NCI-H187 (cell line): ENCODE measurements at regions not wholly inside any gene's neighbourhood (a gene's known extent, or its start where the extent isn't known, plus 50 kb on each side); places are given as distances from the start of the nearest gene placed in this dataset.

Experiments used
- DNase-seq, 2 experiments: peaks; one replicate each; lab custom pipeline; 2025; lab: John Stamatoyannopoulos, UW

GRCh38 chr2:12315224-12315623, 401.5 kb upstream of the TRIB2 start:
- DNase-seq, result no peak

- no peak for DNase-seq
Observed at GRCh38 chr2:12316476-12316875, 400.3 kb upstream of the TRIB2 start.

GRCh38 chr2:12317286-12317685, 399.4 kb upstream of the TRIB2 start:
- DNase-seq, result no peak

DNA sequence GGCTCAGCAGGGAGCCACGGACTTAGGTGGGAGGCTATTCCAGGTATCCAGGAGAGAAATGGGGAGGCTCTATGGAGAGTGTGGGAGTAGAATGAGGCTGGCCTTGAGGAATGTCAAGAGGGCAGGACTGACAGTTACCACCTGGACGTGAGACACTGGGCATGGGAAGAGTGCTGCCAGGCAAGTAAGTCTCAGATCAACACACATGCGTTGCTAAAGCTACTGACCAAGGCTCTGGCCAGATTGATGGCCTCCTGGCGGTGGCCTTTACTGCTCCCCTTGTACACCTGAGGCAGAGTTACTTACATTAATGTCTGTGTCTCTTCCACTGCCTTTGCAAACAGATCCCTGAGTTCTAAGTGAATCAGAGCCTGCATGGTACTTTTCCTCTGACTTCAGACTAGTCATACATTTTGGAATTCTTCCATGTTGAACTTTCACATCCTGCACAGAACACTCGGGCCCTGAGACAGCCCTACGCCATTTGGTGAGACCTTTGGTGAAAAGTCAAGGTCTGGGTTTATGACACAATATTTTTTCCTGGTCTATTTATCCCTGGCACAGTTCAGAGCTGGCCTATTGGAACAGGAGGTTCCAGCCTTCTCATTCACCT, 398.8 kb upstream of the TRIB2 start:
- DNase-seq, result no peak

GRCh38 chr2:12318427-12319057, 398.2 kb upstream of the TRIB2 start:
- DNase-seq, result no peak

- DNase-seq, result no peak
Observed at GRCh38 chr2:12320027-12320734, 396.6 kb upstream of the TRIB2 start.

DNA sequence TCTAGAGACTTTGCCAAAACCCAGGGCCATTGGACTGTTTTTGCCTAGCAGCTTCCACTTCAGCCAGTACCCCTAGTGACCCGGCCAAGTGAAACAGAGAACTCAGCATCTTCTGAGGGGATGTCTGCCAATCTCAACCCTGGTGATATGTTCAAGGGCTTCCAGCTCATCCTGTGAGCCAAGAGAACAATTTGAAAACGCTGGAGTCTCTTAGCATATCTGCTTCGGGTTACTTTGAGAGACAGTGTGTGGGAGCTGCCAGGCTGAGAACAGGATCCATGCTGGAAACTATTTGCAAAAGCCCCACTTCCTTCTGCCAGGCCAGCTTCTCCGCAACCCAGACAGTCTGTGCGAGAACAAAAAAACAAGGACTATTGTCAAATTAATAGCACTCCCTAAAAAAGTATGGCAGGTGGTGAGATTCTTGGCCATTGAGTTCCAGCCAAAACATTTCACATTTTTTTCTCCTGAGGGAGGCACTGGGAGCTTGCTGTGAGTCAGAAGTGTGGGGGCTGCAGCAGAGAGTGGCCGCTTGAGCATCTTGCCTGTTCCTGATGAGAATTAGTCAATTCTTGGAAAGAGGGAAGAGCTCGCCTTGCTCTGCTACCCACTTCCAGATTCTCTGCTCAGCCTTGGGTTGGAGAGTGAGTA, 395.6 kb upstream of the TRIB2 start:
- DNase-seq, result no peak

GRCh38 chr2:12321886-12322285, 394.9 kb upstream of the TRIB2 start:
- no peak for DNase-seq

GRCh38 chr2:12325806-12326205, 390.9 kb upstream of the TRIB2 start:
- no peak for DNase-seq

DNA sequence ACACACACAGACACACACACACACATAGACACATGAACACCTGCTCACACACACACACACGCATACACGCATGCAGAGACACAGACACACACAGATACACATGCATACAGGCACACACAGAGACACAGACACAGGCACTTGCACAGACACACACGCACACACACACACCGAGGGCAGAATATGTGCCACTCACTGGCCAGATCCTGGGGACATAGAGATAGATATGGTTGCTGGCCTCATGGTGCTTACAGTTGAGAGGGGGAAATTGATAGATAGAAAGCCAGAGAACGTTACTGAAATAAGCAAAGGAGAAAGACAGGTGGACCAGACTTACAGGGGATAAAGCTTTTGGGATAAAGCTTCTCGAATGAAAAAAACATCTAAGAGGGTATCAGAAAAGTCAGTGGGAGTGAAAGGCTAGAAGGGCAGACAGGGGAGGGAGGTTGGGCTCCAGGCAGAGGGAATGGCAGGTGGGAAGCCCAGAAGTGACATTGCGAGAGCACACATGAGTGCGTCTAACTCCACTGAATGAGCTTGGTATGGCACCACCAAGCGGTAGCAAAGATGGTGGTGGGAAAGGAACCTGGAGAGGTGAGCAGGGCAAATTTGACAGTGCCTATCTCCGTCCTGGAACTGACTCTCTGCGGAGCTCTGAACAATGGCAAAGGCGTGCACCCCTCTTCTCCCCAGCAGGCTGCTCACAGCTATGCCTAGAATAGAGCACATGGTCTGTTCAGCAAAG, 390.1 kb upstream of the TRIB2 start:
- DNase-seq, result no peak

- no peak for DNase-seq
Observed at GRCh38 chr2:12330916-12331315, 385.8 kb upstream of the TRIB2 start.

DNA sequence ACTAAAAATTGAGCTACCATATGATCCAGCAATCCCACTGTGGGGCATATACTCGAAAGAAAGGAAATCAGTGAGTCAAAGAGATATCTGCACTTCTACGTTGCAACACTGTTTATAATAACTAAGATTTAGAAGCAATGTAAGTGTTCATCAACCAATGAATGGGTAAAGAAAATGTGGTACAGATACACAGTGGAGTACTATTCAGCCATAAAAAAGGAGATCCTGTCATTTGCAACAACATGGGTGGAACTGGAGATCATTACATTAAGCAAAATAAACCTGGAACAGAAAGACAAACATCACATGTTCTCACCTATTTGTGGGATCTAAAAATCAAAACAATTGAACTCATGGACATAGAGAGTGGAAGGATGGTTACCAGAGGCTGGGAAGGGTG, 385.0 kb upstream of the TRIB2 start:
- no peak for DNase-seq

DNA sequence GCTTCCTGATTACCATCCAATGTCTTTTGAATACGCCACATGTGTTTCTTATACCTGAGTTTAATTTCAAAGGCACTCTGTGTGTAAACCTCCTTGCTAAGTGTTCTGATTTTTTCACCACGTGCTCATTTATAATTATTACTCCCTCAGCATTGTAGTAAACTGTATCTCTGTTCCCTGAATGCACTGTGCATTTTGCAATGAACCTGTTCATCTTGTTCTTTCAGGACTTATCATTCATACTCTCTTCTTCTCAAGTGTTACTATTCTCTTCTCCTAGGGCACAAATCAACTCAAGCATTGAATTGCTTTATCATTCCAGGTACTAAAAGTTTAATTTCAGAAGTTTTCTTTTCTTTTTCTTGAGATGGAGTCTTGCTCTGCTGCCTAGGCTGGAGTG, 383.4 kb upstream of the TRIB2 start:
- no peak for DNase-seq

- DNase-seq, result no peak
Observed at GRCh38 chr2:12334412-12334966, 382.2 kb upstream of the TRIB2 start.

DNA sequence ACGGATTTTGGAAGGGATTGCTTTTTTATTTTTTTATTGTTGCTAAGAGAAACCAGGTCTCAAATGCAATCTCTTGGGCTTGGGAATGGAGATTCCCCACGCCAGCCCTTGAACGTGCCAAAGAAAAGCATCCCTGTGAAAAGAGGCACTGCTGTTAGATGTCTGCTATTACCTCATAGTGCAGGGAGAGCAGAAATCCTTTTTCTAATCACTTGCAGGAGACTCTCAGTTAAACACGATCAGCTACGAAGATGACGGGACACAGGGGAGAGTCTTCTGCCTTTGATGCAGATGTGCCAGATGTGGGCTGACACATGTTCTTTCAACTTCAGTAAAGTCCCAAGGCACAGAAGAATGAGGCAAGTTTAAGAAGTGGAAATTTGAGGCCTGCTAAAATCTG, 381.6 kb upstream of the TRIB2 start:
- DNase-seq, result no peak

- no peak for DNase-seq
Observed at GRCh38 chr2:12335995-12336394, 380.7 kb upstream of the TRIB2 start.

DNA sequence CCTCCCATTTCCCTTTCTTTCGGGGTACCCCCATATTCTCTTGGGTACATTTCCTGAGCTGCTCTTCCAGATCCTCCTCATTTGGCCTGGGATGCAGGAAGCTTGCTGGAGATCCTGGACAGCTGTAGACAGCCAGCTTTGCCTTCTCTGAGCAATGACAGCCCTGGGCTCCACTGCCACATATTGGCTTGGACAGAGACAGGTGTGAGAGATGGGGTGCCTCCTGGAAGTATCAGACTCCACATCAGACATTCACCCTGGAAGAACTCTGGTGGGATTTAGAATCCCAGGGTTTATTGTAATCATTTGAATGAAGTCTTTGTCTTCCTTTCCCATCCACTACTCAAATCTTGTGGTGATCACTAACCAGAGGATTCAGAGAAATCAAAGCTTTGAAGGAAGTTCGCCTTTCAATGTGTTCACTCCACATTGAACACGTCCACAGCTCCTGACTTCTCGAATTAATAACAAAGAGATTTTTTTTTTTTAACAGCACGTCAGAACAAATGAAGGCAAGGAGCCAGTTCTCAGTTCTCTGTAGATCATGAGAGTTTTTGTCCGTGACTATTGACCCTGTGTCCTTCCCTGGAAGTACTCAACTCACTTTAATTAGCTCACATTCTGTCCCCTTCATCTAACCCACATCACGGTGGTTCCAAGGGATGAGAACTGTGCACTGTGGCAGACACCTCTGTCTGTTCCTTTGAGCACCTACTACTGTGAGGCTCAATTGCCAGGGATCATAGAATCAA, 377.6 kb upstream of the TRIB2 start:
- no peak for DNase-seq

- no peak for DNase-seq
Observed at GRCh38 chr2:12340164-12340563, 376.6 kb upstream of the TRIB2 start.

DNA sequence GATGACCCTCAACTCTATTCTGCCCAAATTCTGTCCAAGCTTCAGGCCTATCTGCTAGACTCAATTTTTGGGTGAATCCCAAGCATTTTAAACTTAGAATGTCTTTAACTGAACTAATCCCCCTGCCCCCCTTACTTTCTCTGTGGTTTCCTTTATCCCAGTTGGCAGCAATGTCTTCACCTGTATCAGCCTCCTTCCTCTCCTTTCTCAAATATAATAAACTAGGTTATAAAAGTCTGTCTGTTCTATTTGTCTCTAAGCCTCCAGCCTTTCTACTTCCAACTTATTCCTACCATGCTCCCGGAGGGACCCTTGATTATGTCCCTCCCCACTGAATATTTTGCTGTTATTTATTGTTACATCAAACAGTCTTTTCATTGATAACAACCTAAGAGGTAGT, 375.5 kb upstream of the TRIB2 start:
- no peak for DNase-seq

DNA sequence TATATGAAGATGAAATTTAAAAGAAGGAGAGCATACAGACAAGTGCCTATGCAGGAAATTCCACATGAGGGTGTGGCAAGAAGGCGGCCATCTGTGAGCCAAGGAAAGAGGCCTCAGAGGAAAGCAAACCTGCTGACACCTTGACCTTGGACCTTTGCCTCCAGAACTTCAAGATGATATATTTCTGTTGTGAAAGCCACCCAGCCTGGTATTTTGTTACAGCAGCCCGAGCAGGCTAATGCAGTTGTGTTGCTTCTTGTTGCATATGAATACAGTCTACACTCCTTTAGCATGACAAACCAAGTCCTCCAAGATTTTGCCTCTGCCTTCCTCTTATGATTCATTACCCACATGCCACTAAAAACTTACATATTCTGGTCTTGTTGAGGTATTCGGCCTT, 374.8 kb upstream of the TRIB2 start:
- DNase-seq, result no peak

DNA sequence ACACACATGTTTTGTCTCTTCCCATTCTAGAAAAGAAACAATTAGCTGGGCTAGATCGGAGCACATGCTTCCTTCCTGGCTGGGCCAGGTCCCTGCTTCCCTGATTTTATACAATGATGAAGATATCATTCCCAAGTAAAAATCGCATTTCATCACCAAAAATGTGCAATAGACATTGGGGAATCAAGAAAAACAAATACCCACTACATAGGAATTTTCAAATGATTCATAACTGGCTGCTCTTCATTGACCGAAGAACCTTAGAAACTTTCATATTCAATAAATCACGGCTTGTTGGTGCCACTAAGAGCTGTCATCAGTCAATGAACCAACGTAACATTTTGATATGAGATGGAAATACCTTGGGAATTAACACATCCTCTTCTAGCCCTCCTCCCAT, 373.6 kb upstream of the TRIB2 start:
- DNase-seq, result no peak
